Glutamatergic neuron (in vitro differentiated cells): ENCODE measurements at regions not wholly inside any gene's neighbourhood (a gene's known extent, or its start where the extent isn't known, plus 50 kb on each side); places are given as distances from the start of the nearest gene placed in this dataset.

Source experiments
- DNase-seq: peaks from one replicate; pipeline ENCODE4 v3.0.0; 2022
- H3K27ac Mint-ChIP-seq: one replicate; pipeline ENCODE4 v1.8.0; 2020; ENCODE audit warnings: mild to moderate bottlenecking, mixed read lengths, inconsistent platforms; ENCODE audit not compliant: unreplicated experiment
- H3K27me3 Mint-ChIP-seq: one replicate; pipeline ENCODE4 v1.8.0; 2020; ENCODE audit warnings: mild to moderate bottlenecking, moderate library complexity, mixed read lengths, inconsistent platforms; ENCODE audit not compliant: unreplicated experiment
- H3K36me3 Mint-ChIP-seq: one replicate; pipeline ENCODE4 v1.8.0; 2020; ENCODE audit warnings: mild to moderate bottlenecking, mixed read lengths, inconsistent platforms; ENCODE audit not compliant: unreplicated experiment
- H3K4me1 Mint-ChIP-seq: one replicate; pipeline ENCODE4 v1.8.0; 2020; ENCODE audit warnings: mild to moderate bottlenecking, low read depth, mixed read lengths, inconsistent platforms; ENCODE audit not compliant: unreplicated experiment
- H3K4me3 Mint-ChIP-seq: one replicate; pipeline ENCODE4 v1.8.0; 2020; ENCODE audit warnings: mild to moderate bottlenecking, mixed read lengths, inconsistent platforms; ENCODE audit not compliant: unreplicated experiment
- H3K9me3 Mint-ChIP-seq: one replicate; pipeline ENCODE4 v1.8.0; 2020; ENCODE audit warnings: mild to moderate bottlenecking, moderate library complexity, mixed read lengths, inconsistent platforms; ENCODE audit not compliant: unreplicated experiment
- TF ChIP-seq, protein P1 (sequence below): fragments of 200-600 bp; sonication (generic); IDR thresholded peaks from one replicate; pipeline ENCODE4 v1.5.0; 2021; ENCODE audit not compliant: partially characterized antibody, unreplicated experiment

DNA sequence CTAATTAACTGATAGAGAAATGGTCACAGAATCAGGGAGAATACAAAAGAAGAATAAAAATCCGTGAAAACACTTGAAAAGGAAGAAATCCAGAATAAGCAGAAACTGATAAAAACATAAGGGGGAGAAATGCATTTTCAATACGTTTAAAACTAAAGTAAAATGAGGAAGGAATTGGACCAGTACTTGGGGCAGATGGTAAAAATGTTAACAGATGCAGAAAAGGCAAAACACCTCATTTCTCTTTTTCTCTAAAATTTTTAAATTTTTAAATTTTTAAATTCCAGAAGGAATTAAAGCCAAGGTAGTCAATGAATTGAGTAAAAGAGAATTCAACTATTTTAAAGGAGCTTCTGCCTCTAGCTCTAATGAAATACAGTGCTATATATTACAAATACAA is 353.9 kb downstream of the METTL4 start:
- no peak for DNase-seq
- Mint-ChIP-seq H3K4me3 (no peak overlapping the region), H3K4me1 (no peaks in the 10 kb centered on the region), H3K9me3 (no peaks in the 10 kb centered on the region), H3K27me3 (no peaks in the 10 kb centered on the region), H3K27ac (no peak overlapping the region), H3K36me3 (peaks cover 8% of the 10 kb centered on the region)
- TF ChIP-seq, protein P1, sequence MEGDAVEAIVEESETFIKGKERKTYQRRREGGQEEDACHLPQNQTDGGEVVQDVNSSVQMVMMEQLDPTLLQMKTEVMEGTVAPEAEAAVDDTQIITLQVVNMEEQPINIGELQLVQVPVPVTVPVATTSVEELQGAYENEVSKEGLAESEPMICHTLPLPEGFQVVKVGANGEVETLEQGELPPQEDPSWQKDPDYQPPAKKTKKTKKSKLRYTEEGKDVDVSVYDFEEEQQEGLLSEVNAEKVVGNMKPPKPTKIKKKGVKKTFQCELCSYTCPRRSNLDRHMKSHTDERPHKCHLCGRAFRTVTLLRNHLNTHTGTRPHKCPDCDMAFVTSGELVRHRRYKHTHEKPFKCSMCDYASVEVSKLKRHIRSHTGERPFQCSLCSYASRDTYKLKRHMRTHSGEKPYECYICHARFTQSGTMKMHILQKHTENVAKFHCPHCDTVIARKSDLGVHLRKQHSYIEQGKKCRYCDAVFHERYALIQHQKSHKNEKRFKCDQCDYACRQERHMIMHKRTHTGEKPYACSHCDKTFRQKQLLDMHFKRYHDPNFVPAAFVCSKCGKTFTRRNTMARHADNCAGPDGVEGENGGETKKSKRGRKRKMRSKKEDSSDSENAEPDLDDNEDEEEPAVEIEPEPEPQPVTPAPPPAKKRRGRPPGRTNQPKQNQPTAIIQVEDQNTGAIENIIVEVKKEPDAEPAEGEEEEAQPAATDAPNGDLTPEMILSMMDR: no peak

DNA sequence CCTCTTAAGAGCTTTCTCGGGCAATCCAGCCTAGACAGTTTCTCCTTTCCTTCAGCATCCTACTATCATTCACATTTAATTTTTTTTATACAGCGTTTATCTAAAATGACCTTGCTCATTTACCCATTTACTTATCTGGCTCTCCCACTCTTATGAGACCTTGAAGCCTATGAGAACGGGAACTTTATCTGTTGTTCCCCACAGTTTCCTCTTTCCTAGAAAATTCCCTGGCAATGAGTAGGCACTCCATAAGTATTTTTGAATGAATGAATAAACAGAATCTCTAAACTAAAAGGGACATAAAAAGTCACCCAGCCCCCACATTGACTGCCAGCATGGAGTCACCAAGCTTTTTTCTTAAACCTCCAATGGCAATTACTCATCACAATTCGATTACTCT is 353.2 kb downstream of the METTL4 start:
- Mint-ChIP-seq H3K36me3 (peaks cover 8% of the 10 kb centered on the region), H3K4me1 (no peaks in the 10 kb centered on the region), H3K4me3 (no peak overlapping the region), H3K9me3 (no peaks in the 10 kb centered on the region), H3K27me3 (no peaks in the 10 kb centered on the region), H3K27ac (no peak overlapping the region)
- no peak for DNase-seq
- TF ChIP-seq, protein P1: no peak

DNA sequence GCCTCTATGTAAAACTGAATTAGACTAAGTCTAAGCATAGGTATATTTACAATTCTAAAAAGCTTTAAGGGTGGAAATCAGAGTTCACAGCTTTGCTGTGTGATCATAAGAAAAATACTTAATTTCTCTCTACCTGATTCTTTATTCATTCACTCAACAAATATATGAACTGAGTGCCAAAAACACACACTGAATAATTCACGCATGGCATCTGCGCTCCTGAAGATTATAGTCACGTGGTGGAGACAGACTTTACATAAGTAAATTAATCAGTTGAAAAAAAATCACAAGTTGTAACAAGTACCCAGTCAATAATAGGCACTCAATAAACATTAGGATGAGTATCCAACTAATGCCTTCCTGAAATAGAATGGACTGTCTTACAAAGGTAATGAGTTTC is 351.6 kb downstream of the METTL4 start:
- TF ChIP-seq, protein P1: no peak
- no peak overlapping the region for H3K27ac Mint-ChIP-seq
- no peaks in the 10 kb centered on the region for H3K27me3 Mint-ChIP-seq
- H3K4me1 Mint-ChIP-seq: peaks cover 6% of the 10 kb centered on the region
- H3K9me3 Mint-ChIP-seq: no peaks in the 10 kb centered on the region
- H3K36me3 Mint-ChIP-seq: no peaks in the 10 kb centered on the region
- no peak for DNase-seq
- H3K4me3 Mint-ChIP-seq: no peak overlapping the region

DNA sequence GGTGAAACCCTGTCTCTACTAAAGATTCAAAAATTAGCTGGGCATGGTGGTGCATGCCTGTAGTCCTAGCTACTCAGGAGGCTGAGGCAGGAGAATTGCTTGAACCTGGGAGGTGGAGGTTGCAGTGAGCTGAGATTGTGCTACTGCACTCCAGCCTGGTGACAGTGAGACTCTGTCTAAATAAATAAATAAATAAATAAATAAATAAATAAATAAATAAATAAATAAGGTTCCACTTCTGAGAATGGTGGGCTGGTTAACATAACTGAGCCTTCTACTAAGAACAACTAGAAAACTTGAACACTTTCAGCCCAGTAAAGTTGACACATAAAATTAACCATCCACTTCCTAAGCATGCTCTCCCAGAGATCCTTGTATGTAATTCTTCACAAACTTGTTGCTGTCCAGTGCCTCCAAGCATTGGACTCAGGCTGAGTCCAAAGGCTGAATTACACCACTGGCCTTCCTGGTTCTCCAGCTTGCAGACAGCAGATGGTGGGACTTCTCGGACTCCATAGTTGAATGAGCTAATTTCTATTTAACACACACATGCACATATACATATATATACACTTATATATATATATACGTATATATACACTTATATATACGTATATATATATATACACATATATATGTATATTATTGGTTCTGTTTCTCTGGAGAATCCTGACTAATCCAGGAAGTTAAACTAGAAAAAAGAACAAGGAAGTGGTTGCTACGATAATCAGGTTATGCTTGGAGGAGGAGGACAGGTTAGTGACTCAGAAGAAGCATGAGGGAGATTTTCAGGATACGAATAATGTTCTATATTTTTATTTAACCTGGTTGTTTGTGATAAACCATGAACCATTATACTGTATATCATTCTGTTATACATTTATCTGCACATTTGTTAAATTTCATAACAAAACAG is 348.8 kb downstream of the METTL4 start:
- peaks cover 6% of the 10 kb centered on the region for H3K4me1 Mint-ChIP-seq
- no peaks in the 10 kb centered on the region for H3K9me3 Mint-ChIP-seq
- no peaks in the 10 kb centered on the region for H3K27me3 Mint-ChIP-seq
- no peaks in the 10 kb centered on the region for H3K36me3 Mint-ChIP-seq
- TF ChIP-seq, protein P1: no peak
- no peak overlapping the region for H3K27ac Mint-ChIP-seq
- no peak overlapping the region for H3K4me3 Mint-ChIP-seq
- no peak for DNase-seq

DNA sequence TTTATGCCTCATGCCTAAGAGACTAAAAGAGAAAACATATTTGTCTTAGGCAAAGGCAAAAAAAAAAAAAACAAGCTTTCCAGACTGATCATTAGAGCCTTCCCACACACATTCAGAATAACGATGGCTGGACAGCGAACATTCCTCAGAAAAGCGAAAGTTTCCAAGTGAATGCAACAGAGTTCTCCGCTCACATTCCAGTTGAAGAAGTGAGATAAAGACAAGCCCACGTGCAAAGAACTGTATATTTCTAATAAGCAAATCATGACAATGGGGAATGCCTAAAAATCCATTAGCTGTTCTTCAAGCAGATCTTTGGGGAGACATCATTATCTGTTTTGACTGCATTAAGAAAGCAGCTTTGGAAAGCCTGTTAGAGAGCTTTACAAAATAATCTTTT is 347.9 kb downstream of the METTL4 start:
- Mint-ChIP-seq H3K4me3 (no peak overlapping the region), H3K27me3 (no peaks in the 10 kb centered on the region), H3K9me3 (no peaks in the 10 kb centered on the region), H3K4me1 (peaks cover 6% of the 10 kb centered on the region), H3K27ac (no peak overlapping the region), H3K36me3 (no peaks in the 10 kb centered on the region)
- DNase-seq: no peak
- TF ChIP-seq, protein P1: no peak
